HG03066 (cell line): ENCODE measurements at regions not wholly inside any gene's neighbourhood (a gene's known extent, or its start where the extent isn't known, plus 50 kb on each side); places are given as distances from the start of the nearest gene placed in this dataset.

Experiments
- ATAC-seq: cut with Tn5 transposase; IDR thresholded peaks from one replicate; pipeline ENCODE4 v1.9.1; 2021; ENCODE audit warnings: low read depth; ENCODE audit not compliant: unreplicated experiment

DNA sequence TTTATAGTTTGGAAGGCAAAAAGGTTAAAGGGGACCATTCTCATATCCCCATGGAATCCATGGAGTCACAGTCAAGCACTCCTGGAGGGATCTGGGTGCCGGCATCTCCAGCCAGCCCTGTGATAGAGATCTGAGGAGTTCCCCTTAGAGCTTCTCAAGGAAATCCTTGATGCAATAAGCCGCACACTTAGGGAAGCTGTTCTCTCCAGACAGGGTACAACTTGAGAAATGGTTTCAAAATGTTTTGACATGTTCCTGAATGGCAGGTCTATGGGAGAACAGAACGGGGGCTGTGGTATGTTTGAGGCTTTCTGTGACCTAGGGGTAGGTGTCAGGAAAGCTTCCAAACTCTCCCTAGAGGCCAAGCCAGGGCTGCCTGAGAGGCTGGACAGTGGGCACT, 292.9 kb downstream of the TLE3 start:
- no peak for ATAC-seq

- no peak for ATAC-seq
Measured at GRCh38 chr15:69805248-69805953, 292.3 kb downstream of the TLE3 start.

- ATAC-seq, result no peak
Measured at GRCh38 chr15:69806287-69806915, 291.3 kb downstream of the TLE3 start.

DNA sequence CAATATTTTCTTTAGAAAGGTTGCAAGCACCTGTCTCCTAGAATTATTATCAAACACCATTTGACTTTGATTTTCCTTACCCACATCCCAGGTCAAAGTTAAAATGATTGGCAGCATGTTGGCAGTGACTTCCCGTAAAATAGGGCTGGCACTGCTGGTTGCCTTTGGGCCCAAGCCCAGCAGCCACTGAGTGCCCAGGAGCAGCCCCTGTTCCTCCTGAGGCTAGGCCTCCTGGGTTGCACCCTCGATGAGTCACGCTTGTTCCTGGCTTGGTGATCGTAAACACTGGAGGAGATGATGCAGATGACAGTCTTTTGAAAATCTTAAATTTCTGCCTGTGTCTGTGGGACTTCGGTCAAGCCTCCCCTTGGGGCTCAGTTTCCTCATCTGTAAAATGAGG, 290.0 kb downstream of the TLE3 start:
- ATAC-seq, result no peak

- ATAC-seq, result no peak
Measured at GRCh38 chr15:69808756-69809155, 289.0 kb downstream of the TLE3 start.

- ATAC-seq, result no peak
Measured at GRCh38 chr15:69809421-69809820, 288.3 kb downstream of the TLE3 start.

DNA sequence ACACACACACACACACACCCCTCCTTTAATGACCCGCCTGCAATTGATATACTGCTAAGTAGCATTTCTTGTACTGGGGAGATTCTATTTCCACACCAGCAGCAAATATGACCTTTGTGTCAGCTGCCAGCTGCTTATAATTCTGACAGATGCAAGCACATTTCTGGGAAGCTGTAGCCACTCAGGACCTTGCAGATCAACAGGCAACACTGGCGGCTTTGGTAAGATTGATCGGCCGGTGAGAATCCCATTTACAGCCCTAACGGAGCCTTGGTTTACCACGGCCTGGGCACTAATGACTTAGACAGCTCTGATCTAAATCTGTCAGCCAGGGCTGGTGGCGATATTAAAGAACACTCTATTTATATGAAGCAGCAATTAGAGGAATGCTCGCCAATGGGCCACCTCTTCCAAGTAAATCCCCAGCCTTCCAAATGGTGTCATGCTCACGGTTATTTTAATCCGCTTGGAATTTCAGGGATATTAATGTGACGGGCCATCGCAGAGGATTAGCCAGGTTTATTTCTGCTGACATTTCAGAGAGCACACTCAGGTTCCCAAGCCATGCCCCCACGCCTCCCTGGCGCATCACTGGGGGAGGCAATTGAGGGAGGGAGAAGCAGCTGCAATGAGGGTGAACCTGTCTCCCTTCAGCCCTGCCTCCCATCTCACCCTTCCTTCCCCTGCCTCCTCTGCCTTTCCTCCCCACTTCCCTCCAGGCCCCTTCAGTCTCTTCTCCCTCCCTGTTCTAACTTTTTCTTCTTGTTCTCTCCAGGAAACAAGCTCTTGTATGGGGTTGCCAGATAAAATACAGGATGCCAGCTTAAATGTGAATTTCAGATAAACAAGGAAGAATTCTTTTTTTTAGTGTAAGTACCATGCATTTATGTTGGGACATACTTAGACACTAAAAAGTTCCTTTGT, 287.0 kb downstream of the TLE3 start:
- ATAC-seq, result no peak

DNA sequence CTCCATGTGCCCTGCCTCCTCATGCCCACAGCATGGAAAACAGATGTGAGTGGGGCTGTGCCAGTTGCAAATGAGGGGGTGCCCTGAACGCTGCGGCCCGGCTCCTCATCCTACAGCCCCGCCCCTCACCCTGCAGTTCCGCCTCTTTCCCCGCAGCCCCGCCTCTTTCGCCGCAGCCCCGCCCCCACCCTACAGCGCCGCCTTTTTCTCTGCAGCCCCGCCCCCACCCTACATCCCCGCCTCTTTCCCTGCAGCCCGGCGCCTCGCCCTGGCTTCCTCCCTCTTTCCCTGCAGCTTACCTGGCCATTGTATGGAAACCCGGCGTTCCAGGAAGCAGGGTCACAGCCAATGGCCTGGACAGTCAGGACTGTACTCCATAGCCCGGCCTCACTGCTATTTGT, 284.9 kb downstream of the TLE3 start:
- no peak for ATAC-seq

DNA sequence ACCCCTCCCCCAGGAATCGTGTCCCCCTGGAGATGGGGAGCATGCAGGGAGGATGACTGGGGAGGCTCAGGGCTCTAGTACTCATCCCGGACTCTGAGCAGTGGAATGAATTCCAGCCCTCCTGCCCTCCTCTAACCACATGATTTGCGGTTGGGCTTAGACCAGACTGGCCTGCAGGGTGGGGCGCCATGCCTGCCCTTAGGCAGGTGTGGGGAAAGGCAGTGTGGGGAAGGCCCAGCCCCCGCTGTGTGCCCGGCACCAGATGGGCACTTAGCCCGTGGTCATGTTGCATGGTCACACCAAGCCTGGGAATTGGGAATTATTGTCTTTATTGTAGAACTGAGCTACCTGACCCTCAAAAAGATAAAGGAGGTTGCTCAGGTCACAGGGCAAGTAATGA, 283.8 kb downstream of the TLE3 start:
- ATAC-seq, result no peak

- ATAC-seq, result no peak
Measured at GRCh38 chr15:69814932-69815331, 282.8 kb downstream of the TLE3 start.

GRCh38 chr15:69815793-69816192, 281.9 kb downstream of the TLE3 start:
- ATAC-seq, result no peak

- ATAC-seq, result no peak
Measured at GRCh38 chr15:69816522-69816921, 281.2 kb downstream of the TLE3 start.

- ATAC-seq, result no peak
Measured at GRCh38 chr15:69818529-69818928, 279.2 kb downstream of the TLE3 start.

- no peak for ATAC-seq
Measured at GRCh38 chr15:69819371-69819770, 278.3 kb downstream of the TLE3 start.

DNA sequence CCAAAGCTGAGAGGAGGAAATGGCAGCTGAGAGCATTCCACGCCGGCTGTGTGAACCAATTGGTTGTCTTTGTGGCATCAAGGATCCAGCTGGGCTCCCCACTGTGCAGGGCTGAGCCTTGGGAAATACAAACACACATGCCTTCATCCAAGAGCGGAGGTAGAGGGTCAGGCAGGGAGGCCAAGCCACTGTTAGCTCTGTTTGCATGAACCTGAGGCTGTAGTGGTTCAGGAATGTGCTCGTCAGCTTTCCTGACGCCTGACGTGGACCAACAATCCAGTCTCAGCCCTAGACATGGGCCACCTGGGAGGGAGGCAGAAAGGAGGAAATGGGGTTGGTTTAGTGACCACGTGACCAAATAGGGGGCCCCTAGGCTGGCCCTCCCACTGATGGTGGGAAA, 276.9 kb downstream of the TLE3 start:
- ATAC-seq, result no peak

DNA sequence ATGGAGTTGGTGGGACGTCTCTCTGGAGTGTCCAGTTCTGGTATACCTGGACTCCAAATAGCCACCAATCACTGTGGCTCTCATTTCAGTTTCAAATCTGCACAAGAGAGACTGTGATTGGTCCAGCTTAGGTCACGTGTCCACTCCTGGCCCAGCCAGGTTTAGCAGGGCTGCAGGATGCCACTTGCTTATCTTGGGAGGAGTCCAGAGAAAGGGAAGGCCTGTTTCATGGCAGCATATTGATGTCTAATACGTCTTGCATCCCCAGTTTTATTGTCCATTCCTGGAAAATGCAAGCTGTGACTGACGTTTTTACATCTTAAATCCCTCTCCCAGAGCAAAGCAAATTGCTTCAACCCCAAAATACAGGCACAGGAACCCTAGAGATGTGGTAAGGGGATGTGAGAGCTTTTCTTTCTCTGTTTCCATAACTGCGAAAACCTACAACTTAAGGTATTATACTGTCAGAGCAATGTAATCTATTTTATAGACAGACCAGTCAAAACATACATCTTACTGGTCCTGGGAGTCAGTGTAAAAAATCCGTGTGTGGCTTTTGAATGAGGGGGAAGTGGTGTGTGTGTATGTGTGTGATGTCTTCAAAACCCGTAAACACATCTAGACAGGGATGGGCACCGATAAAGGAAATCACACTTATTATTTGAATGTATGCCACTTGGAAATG, 274.4 kb downstream of the TLE3 start:
- ATAC-seq, result no peak

GRCh38 chr15:69824075-69824876, 273.4 kb downstream of the TLE3 start:
- no peak for ATAC-seq

GRCh38 chr15:69824877-69825406, 272.8 kb downstream of the TLE3 start:
- no peak for ATAC-seq

DNA sequence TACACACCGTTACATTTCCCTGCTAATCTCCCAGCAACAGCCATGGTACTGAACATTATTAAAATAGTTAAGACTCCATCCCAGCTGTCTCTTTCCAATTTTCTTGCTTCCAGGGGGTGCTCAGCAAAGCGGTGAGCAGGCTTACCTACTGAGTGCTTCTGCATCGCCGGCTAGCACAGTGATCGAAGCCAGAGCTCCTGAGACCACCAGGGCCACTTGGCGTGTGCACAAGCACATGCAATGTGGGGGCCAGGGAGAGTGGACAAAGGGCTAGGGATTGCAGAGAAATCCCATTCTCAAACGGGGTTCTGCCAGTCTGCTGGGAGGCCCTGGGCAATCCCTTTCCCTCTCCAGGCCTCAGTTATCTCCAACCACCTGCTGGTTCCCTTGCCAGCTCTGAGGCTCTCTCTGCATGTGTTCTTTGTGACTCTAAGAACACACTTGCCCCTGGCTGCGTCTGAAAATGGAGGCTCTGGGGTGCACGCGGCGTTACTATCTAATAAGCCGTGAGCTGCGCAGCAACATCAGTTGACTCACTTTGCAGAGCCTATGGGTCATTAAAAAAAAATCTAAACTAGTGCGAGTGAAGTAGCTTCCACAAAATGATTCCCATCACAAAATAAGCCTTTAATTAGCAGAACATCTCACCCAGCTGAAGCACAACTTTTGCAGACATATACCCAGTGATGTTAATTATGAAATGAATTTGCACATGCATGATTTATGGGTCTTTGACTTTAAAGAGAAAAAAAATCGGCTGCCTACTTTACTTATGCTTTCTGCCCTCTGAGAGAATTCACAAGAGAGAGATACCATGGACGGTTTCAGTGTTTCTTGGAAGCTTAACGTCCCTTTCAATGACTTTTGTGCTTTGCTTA, 271.5 kb downstream of the TLE3 start:
- no peak for ATAC-seq
